Activated gamma-delta T cell treated with Interleukin-2 at 50 U/mL for 16 hours (primary cell): ENCODE measurements at regions not wholly inside any gene's neighbourhood (a gene's known extent, or its start where the extent isn't known, plus 50 kb on each side); places are given as distances from the start of the nearest gene placed in this dataset.
"Not testable (repeated sequence)": the region's sequence is repeated elsewhere in the genome, so short reads cannot be mapped to it uniquely, and the experiment has no call there.

Source experiments
- DNase-seq: peaks from one replicate; pipeline ENCODE4 v3.0.0-alpha.2; 2020

DNA sequence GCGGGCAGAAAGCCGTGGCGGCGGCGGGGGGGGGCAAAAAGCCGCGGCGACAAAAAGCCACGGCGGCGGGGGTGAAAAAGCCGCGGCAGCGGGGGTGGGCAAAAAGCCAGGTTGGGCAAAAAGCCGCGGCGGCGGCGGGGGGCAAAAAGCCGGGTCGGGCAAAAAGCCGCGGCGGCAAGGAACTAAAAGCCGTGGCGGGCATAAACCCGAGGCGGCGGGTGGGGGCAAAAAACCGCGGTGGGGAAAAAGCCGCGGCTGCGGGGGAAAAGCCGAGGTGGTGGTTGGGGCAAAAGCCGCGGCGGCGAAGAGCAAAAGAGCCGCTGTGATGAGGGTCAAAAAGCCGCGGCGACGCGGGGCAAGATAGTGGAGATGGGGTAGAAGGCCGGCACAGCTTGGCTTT lies 1834.2 kb downstream of the FOXD4L5 start:
- DNase-seq: peak; percentile 2

DNA sequence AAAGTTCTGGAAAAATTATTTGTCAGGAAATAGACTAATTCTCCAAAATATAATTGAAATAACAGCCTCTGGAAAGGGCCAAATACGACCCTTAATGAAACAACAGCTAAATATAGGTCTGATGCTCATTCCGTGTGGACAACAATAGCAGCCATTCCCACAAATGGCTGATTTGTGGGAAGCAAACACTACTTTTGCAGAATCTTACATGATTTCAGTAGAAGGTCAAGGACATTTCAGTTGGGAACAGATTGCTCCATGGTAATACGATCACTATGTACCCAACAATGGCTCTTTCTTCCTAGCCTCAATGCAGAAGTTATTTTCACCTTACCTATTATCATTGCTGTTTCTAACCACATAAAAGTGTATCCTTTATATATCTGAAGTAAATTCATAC lies 1859.9 kb downstream of the FOXD4L5 start:
- not testable (repeated sequence) for DNase-seq

DNA sequence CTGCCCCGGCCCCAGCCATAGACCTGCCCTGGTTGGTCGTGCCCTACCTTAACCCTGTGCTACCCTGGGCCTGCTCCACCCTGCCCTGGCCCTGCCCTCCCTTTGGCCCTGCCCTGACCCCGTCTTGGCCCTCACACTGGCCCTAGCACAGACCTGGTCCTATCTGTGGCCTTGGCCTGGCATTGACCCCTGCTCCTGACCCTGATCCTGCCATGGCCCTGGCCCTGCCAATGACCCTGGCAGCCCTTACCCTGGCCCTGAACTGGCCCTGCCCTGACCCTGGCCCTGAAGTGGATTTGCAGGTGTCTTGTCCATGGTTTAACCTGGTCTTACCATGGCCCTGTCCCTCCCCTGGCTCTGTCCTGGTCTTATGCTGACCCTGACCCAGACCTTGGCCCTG lies 1894.1 kb downstream of the FOXD4L5 start:
- not testable (repeated sequence) for DNase-seq

DNA sequence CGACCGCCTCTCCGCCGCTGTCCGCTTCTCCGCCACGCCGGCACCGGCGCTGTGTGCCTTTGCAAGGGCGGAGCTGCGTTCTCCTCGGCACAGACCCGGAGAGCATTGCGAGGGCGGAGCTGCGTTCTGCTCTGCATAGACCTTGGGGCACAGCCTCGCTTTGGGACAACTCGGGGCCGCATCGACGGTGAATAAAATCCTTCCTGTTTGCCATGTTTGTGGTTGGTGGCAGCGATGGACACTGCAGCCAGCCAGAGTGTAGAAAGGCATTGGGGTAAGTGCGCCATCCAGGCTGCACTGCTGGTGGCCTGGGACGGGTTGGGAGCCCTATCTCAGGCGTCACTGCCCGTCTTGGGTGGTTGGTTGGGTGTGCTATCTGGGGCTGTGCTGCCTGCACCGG lies 1899.5 kb downstream of the FOXD4L5 start:
- DNase-seq: not testable (repeated sequence)

DNA sequence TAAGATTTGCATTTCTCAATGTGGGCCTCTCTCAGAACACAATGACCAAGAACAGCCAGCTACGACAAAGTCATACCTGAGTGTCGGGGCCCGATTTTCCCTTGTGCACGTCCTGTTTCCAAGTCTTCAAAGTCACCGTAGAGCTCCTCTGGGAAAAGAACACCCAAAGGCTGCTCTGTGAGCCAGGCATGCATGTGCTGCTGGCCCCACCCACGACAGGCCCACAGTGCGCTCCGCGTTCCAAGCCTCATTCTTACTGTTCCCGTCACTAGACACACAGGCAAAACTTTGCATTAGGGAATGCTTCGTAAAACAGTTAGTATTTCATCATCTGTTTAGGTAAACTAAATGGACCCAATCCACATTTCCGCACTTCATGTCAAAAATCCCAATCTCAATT lies 1905.1 kb downstream of the FOXD4L5 start:
- not testable (repeated sequence) for DNase-seq

DNA sequence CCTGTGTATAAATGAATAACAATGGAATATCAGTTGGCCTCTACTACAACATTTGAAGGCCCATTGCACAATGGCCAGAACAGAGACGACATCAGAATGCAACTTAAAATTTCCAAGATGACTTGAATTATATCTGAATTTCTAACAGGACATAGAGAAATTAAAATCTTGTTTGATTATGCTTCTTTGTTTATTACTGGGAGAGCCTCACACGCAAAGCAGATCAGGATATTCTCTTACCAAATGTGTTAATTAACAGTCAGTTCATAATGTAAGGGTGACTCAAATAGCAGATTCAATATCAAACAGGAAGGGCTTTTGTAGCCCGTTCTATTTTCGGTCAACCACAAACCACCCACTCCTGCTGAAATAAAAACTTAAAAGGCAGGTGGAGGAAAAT lies 1930.8 kb downstream of the FOXD4L5 start:
- DNase-seq: not testable (repeated sequence)

DNA sequence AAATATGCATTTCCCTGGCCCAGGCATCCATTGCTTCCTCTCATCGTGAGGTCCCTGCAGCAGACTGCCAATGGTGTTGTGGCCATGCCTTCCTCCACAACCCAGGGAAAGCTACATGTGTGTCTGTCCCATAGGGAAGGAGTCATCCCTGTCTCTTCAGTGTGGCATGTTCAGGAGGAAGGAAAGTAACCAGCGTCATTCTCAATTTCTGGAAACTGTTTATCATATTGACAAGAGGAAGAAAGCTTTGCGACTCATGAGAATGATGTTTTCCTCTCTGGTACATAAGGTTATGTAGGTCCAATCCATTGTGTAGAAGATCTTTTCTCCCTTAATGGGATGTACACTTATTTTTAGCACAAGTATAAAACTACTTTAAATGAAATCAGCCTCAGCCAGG lies 1937.7 kb downstream of the FOXD4L5 start:
- not testable (repeated sequence) for DNase-seq

DNA sequence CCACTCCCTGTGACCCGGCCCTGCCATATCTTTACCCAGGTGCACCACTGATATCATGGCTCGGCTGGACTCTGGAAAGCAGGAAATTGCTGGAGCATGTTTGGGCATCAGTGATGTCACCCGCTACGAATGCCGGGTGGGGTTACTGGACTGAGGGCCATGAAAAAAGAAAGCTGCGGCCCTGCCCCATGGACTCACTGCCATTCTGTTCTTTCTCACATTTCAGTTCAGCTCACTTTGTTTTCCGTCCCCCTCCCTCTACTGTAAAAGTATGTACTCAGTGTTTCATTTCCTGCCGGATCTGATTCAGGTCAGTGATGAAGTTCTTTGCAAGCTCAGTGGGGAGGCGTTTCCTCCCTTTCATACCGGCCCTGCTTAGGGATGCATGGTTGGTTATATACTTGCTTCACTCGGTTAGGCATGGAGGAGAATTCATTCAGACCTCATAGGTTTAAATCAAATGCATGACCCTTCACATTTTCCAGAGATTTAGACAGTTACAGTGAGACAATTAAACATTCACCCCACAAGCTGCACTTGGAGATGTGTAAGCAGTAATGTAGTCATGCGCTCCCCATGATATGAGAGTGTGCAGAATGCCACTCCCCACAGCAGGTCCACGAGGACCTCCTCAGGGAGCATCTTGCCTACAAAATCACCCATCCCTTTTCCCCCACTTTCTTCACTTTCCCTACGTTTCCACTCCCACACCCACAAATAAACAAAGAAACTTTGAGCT lies 1938.5 kb downstream of the FOXD4L5 start:
- peak; percentile 23 for DNase-seq

DNA sequence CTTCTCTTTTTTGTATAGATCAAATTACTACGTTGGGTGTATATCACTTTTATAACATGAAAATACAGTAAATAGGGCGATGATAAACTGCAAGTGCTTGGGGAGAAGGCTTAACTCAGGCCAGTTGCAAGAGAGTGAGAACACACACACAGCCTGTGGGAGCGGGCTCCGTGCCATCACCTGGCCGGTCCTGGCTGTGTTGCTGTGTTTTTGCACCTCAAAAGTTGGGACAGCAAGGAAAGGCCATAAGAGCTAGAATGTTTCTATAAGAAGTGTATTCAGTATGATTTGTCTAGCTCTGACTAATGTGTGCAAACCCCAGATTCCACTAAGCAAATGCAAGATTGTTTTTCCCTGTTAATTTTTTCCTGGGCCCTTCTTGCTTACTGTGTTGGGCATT lies 1940.6 kb downstream of the FOXD4L5 start:
- DNase-seq: not testable (repeated sequence)

DNA sequence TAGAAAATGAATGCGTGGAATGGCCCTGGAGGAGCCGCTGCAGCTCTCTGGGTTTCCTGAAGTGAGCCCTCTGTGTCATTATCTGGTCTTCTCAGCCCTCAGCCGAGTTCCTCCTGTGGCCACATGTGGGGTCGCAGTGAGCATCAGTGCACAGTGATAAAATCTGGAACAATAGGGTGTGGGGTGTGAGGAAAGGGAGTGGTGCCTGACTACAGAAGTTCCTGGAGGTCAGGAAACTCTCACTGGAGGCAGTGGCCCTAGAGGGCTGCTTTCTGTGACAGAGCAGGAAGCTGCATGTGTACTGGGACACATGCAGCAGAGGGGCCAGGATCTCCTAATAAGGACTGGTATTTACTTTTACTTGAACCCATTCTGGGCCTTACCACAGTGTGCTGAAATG lies 1942.5 kb downstream of the FOXD4L5 start:
- DNase-seq: not testable (repeated sequence)

DNA sequence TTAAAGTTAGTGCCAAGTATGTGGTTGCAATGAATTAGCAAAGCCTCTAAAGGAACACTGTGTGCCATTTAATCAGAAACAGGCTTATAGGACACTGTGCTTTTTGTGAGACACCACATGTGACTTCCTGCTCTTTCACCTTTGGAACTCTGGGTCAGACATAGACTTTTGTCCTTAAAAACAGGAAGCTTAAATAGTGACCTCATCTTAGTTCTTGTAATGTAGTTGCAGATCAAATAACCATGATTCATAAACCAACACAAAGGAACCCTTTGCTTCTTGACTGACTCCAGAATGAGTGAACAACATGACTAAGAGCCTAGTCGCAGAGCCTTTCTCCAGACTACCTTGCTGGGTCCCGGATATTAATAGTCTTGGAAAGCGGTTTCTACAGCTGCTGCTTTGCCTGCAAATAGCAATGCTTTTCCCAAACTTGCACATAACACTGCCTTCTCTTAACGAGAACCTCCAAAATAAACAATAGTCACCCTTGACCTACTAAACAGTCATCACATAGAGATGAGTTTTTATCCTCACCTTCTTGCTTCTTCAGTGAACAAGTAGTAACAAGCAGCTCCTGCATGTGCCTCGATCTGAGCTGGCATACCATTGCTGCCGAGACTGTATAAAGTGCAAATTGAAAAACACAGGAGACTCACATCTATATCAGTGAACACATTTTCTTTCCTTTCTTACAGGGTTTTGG lies 1947.0 kb downstream of the FOXD4L5 start:
- not testable (repeated sequence) for DNase-seq

DNA sequence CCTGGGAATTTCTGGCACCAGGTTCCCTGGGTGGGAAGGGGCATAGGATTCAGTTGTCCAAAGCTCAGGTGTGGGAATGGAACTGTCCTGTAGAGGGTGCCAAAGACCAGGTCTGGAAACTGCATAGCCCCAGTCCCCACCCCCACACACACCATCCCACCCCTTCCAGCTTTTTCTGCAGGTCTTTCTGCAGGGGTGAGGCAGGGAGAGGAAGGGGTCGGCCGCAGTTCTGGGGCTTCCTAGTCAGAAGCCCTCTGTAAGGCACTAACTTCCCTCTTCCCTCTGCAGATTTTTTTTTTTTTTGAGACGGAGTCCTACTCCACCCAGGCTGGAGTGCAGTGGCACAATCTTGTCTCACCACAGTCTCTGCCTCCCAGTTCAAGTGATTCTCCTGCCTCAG lies 1949.7 kb downstream of the FOXD4L5 start:
- DNase-seq: not testable (repeated sequence)

DNA sequence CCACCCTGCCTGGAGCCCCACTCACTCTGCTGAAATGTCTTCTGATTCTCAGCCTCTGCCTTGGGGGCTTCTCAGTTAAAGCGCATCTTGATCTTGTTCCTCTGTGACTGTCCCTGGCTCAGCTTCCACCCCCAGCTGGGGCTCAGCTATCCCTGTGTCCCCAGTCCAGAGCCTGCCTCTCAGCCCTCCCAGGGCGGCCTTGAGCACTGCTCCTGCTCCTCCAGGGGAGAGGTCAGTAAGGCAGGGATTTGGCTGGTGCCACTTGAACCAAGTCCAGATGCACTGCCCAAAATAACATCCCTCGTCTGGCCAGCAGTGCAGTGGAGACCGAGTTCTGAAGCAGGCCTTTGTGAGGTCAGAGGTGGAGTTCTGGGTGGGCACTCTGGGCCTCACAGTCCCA lies 1950.8 kb downstream of the FOXD4L5 start:
- DNase-seq: not testable (repeated sequence)

DNA sequence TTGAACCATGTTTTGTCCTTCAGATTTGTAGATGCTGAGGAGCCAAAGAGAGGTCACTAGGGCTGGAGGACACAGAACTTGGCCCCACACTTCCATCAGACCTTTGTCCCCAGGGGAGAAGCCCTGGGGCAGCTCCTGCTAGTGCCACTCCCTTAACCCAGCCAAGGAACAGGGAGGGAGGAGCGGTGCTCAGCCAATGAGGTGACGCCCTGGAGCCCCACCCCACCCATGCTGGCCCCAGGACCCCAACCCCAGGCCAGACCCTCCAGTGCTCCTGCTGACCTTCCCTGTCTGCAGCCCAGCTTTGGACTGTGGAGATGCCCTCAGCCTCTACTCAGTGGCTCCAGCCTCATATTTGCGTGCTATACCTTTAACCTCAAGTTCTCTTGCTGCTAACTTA lies 1951.9 kb downstream of the FOXD4L5 start:
- DNase-seq: not testable (repeated sequence)

DNA sequence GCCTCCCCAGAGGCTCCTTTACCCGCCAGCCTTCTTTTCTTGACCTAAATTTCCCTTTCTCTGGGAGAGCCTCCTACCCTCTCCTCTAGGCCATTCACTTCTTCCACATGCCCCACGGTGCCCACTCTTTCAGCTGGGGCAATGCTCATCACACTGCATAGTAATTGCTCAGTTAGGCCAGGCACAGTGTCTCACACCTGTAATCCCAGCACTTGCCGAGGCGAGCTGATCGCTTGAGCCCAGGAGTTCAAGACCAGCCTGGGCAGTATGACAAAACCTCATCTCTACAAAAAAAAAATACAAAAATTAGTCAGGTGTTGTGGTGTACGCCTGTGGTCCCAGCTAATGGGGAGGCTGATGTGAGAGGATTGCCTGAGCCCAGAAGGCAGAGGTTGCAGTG lies 1956.7 kb downstream of the FOXD4L5 start:
- DNase-seq: not testable (repeated sequence)

DNA sequence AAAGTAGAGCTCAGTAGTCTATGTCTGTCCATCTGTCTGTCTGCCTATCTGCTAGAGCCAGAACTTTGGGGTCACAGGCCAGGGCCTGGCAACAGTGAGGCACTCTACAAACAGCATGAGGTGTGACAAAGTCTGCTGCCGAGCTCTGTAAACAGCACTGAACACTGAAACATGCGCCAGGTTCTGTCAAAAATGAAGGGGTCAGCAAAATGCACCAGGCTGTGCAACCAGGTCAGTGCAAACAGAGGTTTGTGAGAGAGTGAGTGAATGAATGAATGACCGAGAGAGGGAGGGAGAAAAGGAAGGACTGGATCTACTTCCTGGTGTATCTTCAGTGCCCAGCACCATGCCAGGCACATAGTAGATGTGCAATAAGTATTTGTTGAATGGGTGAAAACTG lies 1957.8 kb downstream of the FOXD4L5 start:
- not testable (repeated sequence) for DNase-seq

DNA sequence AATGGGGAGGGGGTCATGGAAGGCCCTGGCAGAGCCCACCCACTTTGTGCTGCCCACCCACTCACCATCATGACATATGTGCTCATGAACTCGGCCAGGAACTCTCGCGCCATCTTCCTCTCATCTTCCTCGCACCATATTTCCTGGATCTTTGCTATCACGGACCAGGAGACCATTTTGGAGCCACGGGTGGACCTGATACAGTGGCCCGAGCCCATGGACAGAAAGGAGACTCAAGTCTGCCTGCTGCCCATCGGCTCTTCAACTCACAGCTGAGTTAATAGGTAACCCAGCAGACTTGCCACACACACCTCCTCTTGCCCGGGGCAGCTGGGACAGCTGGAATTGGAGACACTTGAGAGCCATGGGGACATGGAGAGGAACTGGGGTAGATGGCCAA lies 1958.3 kb downstream of the FOXD4L5 start:
- DNase-seq: not testable (repeated sequence)

DNA sequence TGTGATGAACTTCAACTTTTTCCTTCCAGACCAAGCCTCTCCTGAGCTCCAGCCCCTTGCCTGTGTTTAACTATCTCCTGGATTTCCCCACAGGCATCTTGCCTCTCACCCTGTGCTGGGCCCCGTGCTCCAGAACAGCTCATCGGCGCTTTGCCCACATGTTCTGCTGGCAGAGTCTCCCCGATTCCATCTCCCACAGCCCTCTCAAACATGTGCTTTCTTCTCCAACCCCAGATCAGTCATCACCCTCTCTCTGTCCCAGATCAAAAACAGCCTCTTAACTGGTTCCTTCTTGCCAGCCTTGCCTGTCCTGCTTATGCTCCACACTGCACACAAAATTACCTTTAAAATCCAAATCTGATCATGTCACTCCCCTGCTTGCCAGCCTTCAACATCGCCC lies 1959.3 kb downstream of the FOXD4L5 start:
- DNase-seq: not testable (repeated sequence)

DNA sequence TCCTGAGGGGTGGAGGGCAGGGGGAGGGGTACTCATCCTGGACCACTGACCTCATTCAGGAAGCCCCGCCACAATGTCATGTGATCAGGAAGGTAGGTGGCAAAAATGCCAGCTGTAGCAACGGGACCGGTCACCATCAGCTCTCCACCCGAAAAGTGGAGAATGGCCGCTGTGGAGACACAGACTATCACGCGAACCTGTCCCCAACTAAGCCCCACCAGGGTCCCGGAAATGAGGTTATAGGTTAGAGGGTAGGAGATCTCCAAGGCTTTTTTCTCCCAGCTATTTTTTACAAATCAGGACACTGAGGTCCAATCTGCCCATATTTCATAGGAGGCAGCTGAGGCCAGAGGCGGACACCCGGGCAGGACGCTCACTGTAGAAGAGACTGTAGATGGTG lies 1966.9 kb downstream of the FOXD4L5 start:
- not testable (repeated sequence) for DNase-seq

DNA sequence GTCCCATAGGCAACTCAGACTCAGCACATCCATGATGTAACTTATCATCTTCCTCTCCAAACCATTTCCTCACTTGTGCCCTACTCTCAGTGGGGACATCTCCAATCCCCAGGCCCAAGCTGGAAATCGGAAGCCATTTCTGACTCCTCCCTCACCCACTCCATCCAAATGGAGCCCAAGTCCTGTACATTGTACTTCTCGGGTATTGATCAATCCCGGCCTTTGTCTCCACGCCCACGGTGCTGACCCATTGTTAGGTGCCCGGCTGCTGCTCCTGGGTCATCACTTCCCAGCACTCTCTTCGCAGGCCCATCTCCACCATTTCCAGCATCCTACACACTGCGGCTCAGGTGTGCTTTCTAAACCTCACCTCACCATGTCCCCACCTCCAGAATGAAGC lies 1969.6 kb downstream of the FOXD4L5 start:
- DNase-seq: not testable (repeated sequence)

DNA sequence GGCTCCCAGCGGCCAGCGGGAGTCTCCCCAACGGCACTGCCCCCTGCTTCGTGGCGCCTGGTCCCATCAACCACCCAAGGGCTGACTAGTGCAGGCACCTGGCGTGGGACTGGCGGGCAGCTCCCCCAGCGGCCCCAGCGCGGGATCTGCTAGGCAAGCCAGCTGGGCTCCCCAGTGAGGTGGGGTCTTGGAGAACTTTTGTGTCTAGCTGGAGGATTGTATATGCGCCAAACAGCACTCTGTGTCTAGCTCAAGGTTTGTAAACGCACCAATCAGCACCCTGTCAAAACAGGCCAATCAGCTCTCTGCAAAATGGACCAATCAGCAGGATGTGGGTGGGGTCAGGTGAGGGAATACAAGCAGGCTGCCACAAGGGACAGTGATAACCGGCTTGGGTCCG lies 1988.2 kb downstream of the FOXD4L5 start:
- DNase-seq: not testable (repeated sequence)

DNA sequence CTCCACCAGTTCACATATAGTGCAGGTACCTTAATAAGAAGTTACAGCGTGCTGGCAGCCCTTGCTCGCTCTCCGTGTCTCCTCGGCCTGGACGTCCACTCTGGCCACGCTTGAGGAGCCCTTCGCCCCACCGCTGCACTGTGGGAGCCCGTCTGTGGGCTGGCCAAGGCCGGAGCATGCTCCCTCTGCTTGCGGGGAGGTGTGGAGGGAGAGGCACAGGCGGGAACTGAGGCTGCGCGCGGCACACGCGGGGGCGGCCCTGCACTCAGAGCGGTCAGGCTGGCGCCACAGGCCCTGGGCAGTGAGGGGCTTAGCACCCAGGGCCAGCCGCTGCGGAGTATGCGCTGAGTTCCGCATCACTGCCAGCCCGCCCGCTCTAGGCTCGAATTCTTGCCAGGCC lies 1988.6 kb downstream of the FOXD4L5 start:
- not testable (repeated sequence) for DNase-seq

DNA sequence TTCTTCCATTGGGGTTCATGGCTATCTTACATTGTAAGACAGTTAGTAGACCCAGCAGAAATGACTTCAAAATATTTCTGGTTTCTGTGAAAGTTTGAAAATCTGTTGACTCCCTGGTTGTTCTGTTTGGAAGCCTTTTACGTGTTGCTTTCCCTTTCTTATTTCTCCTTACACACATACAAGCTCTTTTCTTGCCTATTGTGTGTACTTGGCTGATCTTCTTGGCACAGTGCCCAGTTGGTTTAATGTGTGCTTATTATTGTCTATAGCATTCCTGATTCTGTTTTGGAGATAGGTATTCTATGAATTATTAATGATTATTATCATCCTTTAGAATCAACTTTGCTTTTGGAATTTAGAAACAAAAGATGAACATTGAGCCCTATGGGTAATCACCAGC lies 1995.0 kb downstream of the FOXD4L5 start:
- not testable (repeated sequence) for DNase-seq
